Fibroblast of skin of right biceps (primary cell): ENCODE measurements at regions not wholly inside any gene's neighbourhood (a gene's known extent, or its start where the extent isn't known, plus 50 kb on each side); places are given as distances from the start of the nearest gene placed in this dataset.

Source experiments
- DNase-seq: peaks from one replicate; pipeline ENCODE4 v3.0.0-alpha.2; 2013

DNA sequence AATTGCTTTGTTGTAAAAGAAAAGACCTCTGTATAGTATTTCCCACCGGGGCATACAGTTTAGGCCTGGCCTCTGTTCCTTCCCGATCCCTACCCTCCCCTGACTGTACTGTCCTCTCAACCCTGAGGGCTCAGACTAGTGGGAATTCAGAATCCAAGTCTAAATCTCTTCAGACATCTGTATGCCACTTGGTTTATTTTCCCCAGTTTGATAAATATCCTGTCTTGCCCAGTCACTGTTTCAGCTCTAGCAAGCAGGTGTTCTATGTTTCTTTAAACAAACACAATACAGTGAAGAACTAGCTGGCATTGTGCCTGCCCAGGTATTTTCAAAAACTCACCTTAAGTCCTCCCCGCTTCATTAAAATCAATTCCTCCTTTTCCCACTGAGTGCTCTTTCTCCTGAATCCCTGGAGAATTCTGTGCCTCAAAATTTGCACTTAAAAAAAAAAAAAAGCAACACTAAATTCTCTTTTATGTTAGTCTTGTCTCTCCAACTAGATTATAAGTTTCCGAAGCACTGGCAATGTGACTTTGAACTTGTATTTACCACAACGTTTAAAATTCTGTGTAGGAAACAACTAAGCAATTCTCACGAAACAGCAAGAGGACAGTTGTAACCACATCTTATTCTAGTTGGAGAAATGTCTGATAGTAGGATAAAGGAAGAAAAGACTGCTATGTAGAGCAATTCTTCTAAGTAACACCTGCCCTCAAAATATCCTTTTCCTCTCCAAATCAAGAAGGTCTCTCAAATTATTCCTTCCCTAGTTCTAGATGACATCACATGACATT lies 112.0 kb upstream of the CARMIL1 start:
- DNase-seq = no peak

DNA sequence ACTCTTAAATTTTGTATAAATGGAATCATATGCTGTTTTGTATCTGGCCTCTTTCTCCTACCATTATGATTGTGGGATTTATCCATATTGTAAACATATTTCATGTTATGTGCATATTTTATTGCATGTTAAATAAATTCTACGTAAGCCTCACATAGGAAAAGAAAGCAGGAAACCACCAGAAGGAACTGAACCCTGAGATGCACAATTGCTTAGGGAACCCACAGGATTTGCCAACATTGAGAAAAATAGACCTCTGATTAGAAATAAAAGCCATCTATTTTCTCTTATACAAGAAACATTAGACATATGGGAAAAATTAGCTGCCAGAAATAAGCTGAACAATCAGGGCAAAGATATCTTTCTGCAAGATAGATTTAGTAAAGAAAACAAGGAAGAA lies 111.2 kb upstream of the CARMIL1 start:
- DNase-seq = no peak

DNA sequence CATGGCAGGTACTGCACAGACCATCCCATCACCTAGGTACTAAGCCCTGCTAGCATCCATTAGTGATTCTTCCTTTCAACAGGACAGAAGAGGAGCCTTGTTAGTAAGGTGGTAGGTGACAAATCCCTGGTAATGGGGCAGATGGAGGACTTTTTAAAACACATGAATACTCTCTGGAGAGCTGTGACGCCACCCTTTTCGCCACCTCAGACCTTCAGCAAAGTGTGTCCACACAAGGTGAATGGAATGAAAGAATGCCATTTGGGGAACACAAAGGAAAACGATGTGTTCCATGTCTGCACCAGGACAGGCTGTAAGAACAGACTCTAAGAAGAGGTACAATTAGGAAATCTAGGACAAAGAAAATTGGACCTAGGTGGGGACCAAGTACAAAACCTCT lies 110.5 kb upstream of the CARMIL1 start:
- DNase-seq = no peak

DNA sequence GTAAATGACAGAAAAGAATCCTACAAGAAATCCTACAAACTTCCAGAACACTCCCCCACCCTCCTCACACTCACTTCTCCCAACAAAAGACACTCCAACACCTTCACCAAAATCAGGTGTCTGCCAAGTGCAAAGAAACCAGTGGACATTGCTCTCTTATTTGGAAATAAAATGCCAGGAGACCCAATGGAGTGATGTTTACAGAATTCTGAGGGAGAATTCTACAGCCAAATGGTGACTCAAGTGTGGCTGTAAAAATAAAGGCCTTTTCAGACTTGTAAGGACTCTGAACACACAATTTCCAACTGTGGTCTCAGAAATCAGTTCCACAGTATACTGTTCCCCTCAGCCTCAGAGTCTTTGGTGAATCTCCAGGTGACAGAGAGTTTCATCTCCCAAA lies 109.6 kb upstream of the CARMIL1 start:
- peak; percentile 22 for DNase-seq

DNA sequence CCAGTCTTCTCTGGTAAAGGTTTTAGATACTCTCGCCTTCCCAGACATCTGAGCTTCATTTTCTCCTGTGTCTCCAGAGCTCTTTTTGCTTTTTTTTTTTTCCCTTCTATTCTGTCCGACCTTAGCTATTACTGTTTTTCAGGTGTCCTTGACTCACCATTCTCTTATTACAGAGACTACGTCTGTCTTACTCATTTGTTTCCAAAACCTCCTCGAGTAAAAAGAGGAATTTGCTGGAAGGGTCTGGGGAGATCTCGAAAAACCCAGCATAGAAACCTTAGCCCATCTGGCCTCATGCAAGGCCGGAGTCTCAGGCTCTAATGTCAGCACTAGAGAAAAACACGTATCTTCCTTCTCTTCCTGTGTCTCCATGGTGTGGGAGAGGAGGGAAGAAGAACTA lies 109.2 kb upstream of the CARMIL1 start:
- DNase-seq = no peak

DNA sequence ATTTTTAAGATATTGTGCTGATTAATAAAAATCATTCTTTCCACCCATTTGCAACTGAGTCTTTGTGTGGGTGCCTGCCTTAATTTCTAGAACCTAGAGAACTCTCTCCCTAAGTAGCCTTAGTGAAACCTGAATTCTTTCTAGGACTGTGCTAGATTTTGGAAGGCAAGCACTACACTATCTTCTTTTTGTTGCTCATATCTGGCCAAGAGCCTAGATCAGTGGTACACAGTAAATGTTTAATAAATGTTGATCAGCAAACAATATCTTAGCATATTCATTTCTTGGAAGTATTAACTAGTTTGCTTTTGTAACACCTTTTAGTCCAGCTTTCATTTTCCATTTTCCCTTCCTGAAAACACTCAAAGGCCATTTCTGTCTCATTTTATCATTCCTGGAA lies 108.5 kb upstream of the CARMIL1 start:
- no peak for DNase-seq

DNA sequence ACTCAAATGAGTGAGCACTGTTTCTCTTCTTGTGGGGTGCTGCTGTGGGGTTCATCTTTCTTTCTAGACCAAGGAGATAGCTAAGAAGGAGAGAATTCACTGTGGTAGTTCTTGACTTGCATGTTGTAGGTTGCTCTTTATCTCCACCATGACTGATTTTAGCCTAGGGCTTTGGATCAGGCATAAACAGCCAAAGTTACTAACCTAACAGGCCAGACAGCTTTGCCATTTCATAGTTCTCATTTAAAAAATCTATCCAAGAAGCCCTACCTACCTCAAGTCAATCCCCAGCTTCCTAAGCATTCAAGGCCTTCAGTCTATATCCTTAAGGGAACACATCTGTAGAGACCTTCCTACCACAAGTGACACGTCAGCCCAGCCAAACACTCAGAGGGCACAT lies 107.9 kb upstream of the CARMIL1 start:
- DNase-seq = no peak

DNA sequence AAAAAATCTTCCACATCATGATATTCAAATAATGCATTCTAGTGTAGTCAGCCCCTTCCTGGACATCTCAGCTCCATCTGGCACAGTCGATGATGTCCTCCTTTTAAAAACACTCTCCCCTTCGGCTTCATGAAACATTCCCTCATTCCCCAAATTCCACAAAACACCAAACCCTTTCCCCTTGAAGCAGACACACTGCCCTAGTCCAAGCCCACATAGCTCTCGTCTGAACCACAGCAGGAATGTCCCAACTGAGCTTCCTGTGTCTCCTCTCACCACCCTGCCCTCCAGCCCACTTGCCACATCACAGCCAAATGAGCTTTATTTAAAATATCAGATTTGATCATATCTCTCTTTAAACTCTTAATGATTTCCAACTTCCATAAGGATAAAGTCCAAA lies 106.4 kb upstream of the CARMIL1 start:
- DNase-seq = peak; percentile 99

DNA sequence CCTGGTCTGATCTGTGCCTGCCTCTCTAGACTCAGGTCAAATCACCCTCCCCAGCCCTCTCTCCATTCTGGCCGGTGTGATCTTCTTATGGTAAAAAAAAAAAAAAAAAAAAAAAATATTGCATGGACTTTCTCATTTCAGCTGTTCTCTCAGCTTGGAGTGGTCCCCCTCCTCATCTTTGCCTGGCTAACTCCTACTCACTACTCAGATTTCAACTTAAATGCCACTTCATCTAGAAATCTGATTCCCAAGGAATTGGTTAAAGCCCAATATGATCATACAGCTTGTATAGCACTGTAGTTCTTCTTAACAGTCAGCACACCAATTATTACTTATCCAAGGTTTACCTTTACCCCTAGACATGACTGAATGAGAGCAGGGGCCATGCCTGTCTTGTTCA lies 105.9 kb upstream of the CARMIL1 start:
- peak; percentile 32 for DNase-seq

DNA sequence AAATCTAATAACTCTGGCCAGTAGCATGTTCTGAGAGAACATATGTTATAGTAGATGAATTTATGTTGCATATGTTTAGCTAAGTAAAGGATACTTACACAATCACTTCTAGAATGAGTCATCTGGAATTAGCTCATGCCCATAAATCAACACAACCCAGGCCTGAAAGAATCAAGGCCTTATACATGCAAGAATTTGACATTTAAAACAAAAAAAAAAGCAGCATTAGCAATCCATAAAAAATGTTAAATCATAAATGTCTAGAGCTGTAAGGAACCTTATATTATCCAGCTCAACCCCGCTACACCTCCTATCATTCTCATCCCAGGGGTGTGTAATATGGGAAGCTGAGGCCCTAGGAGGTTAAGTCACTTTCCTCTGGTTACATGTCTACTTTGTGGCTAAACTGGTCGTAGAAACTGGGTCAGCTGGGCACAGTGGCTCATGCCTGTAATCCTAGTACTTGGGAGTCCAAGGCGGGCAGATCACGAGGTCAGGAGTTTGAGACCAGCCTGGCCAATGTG lies 105.2 kb upstream of the CARMIL1 start:
- DNase-seq = peak; percentile 98

DNA sequence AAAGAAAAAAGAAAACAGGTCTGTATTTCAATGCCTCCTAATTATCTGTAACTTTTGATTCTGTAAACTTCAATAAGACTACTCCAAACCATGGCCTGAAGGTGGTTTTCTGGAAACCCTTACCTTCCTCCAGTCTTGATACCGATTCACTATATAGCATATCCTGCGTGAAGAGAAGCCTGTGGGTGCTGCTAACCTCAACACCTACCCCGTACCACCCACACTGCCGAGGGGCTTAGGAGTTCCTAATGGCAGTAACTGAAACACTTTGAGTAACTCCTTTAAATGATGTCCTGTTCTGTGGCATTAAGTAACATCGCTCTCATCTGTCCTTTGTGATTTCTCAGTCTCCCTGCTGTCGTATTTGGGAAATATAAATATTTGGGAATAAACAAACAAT lies 104.5 kb upstream of the CARMIL1 start:
- DNase-seq = no peak

DNA sequence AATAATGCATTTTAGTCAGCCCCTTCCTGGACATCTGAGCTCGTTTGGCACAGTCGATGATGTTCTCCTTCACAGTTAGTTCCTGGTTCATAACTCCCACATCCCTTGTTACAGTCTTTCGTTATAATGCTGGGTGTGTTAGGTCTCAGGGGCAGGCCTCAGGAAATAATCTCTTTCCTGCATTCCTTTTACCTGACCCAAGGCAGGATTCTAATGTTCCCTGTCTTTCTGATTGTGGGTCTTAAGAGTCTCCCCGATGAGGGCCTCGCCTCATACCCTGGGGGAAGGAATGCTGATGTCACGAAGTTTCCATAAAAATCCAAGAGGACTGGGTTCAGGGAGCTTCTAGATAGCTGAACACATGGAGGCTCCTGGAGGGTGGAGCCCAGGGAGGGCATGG lies 104.0 kb upstream of the CARMIL1 start:
- DNase-seq = peak; percentile 73

DNA sequence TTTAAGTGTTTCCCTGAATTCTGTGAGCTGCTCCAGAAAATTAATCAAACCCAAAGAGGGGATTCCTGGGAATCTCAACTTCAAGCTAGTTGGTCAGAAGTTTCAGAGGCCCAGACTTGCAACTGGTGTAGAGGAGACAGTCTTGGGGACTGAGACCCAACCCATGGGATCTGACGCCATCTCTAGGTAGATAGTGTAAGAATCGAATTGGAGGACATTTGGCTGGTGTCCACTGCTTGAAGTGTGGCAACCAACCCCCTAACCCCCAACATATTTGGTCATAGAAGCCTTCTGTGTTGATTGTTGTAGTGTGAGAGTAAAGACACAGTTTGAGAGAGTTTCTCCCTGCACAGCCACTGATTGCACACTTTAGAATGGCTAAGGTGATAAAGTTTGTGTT lies 103.5 kb upstream of the CARMIL1 start:
- DNase-seq = peak; percentile 14

DNA sequence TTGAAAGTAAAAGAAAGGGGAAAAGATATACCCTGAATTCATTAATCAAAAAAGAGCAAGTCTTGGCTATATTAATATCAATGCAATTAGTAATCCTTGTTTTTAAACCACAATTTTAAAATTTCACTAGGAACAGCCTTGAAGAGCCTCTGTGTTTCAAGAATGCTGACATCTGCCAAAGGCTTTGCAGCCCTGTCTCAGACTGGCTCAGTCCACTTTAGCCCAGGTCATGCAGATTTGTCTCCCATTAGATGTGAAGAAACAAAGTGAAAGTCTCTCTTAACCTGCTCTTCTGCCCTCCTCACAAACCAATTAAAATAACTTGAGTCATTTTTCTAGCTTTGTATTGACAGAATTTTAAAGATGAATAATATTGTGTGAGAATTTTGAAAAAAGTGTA lies 102.7 kb upstream of the CARMIL1 start:
- DNase-seq = no peak

DNA sequence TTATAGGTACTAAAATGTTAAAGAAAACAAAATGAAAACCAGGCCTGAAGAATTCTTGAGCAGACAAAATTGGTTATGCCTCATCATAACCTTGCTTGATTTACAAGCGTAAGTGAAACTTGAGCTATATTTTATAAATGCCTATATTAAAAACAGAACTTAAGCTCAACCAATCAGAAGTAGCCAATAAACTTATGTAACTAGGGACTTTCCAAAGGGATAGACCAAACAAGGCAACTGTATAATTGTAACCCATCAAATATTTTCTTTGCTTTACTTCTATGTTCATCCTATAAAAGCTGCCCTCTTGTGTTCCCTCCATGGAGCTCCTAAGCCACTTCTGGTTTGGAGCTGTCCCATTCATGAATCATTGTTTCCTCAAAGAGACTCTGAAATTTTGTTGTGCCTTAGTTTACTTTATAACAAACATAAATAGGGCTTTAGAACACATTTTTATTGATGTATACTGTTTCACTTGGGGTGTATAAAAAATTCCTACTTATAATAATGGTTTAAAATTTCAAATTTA lies 101.6 kb upstream of the CARMIL1 start:
- no peak for DNase-seq

DNA sequence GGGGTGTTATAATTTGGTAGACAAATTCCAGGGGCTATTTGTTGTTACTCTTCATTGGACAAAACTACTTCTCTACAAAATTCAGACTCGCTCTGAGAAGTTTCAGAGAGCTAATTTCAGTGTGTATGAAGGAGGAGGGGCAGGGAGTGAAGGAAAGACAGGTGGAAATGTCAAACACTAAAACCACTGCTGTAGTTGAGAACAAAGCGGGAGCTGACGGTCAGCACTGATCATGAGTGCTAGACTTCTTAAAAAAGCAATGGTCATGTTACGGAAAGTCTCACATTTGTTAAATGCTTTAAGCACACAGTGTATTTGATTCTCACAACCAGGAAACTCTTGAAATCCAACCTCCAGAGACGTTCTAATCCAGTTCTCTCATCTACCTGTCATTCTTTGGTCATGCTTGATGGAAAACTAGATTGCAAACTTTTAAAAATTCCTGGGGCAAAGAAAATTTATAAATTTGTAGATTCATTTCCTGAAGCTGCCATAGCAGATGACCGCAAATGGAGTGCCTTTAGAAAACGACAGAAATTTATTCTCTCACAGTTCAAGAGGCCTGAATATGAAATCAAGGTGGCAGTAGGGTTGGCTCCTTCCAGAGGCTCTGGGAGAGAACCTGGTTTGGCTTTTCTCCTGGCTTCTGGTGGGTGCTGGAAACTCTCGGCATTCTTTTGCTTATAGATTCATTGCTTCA lies 100.7 kb upstream of the CARMIL1 start:
- DNase-seq = no peak

DNA sequence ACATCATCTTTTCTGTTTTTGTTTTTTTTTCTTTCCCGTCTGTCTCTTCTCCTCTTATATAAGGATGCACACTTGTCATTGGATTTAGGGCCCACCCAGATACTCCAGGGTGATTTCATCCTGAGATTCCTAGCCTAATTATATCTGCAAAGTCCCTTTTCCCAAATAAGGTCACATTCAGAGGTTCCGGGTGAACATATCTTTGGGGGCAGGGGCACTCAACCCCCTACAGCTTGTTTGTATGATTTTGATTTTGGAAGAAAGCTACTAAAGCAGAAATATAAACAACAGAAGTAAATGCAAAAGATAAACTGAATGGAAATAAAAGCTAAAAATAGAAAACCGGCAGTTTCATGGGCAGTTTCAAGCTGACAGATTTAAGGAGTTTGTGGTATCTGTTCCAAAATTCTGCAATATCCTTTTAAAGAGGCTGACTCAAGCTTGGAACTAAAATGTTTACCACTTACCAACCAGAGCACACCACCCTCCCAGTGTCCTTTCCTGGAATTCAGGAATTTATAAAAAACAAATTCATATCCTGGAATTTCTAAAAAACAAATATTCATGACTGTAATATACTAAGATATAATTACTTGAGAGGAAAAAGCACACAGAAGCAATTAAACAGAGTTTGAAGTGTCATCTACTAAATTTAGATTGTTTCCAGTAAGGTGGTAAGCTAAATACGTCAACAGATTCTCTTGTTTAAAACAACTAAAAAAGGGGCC lies 100.0 kb upstream of the CARMIL1 start:
- peak; percentile 87 for DNase-seq

DNA sequence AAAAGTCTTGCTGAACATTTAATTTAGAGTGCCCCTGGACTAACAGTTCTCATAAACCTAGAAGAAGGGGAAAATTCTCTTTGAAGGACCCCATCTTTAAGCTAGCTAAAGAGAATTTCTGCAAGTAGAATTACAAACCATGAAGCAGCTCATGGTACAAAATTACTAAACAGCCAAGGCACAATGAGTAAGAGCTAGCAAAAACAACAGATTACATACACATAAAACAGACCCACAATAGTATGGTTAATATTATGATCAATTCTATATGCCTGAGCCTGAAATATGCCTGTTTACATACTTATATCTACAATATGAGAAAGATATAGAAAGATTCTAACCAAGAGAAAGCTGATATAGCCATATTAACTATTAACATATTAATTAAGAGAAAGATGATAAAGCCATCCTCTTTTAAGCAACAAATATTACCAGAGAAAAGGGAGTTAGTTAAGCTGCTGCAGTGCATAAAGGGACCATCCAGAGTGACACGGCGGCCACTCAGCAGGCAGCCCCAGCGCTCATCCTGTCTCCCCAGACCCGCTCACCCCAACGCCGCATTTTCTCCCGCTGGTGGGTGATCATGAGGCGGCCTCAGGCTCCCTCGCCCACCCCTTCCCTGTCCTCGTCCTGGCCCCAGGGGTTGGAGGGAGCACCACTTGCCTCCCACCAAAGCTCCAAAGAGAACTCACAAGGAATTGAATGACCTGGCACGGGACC lies 98.4 kb upstream of the CARMIL1 start:
- no peak for DNase-seq

DNA sequence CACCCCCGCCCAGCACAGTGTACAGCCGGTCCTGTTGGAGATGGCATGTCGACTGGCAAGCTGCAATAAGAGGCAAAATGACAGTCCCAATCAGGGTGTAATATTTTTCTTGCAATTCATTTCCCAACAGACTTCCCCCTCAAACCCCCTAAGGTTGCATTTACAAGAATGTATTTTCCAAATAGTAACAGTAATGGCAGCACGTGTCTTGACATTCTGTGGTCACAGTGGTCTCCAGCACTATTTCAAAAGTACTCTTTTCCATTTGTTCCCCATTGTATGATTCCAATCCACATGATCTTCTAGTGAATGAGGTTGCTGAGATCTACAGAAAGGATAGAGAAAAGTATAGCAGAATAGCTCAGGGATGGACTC lies 97.8 kb upstream of the CARMIL1 start:
- no peak for DNase-seq

DNA sequence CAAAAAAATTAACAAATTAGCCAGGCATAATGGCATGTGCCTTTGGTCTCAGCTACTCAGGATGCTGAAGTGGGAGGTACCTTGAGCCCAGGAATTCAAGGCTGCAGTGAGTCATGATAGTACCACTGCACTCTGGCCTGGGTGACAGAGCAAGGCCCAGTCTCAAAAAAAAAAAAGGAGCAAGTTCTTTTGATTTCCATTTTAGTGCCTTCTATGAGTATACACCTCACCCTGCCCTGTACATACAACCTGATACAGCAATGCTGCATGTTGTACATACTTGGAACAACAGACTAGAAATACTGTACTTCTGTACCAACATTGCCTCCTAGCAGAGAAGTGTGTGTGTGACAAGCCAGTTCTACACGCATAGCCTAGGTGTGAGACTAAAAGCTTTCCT lies 97.3 kb upstream of the CARMIL1 start:
- DNase-seq = peak; percentile 66

DNA sequence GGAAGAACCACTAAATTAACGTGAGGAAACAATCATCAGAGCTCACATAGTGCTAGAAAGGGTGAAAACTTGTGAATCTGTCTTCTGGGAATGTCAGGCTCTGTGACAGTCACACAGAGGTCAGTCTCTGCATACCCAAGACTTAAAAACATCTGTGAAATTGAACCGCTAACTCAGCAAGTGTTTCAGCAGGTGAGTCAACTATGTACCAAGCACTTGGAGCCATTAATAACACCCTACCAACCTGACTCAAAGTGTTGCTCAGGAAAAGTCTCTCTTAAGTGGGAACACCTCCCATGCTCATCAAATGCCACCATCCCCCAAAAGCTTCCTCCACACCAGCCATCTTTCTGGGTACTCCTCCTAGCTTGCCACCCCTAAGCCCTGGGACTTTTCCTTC lies 92.3 kb upstream of the CARMIL1 start:
- no peak for DNase-seq

DNA sequence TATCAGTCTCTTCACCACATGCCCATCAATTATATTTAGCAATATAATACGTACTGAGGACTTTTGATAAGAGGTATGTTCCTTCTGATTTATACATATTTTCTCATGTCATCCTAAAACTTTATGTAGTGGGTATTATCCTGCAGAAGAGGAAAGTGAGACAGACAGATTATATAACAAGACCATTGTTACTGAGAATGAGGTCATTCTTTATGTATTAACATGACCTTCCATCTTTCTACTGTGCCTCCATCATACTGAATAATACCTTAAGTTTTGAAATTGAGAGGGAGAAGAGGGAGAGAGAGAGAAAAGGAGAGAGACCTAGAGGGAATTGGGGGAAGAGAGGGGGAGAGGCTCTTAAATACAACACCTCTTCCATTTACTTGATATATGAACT lies 90.9 kb upstream of the CARMIL1 start:
- no peak for DNase-seq
